Testis (tissue), 2 donors: ENCODE measurements at regions not wholly inside any gene's neighbourhood (a gene's known extent, or its start where the extent isn't known, plus 50 kb on each side); places are given as distances from the start of the nearest gene placed in this dataset.

Experiments
- CTCF ChIP-seq, 3 experiments: fragments of 450-650 bp in 2 of 3; fragments of 200-600 bp in 1 of 3; sonication (generic) in 1 of 3; IDR thresholded peaks; one replicate each; pipeline ENCODE4 v1.5.1; 2016 to 2019; ENCODE audit warnings: antibody characterized with exemption in 3 of 3, mild to moderate bottlenecking in 2 of 3, moderate library complexity in 1 of 3
- POLR2A ChIP-seq: fragments of 450-650 bp; IDR thresholded peaks from one replicate; pipeline ENCODE4 v1.6.1; 2017; ENCODE audit warnings: antibody characterized with exemption, mild to moderate bottlenecking, moderate library complexity

- TF ChIP-seq CTCF (IDR thresholded peaks at IDR 0.05) (no peak), POLR2A (no peak)
Measured at GRCh38 chr1:18041685-18042355, 65.8 kb upstream of the IGSF21 start.
